ENCODE measurements at regions not wholly inside any gene's neighbourhood (a gene's known extent, or its start where the extent isn't known, plus 50 kb on each side); places are given as distances from the start of the nearest gene placed in this dataset.

DNA sequence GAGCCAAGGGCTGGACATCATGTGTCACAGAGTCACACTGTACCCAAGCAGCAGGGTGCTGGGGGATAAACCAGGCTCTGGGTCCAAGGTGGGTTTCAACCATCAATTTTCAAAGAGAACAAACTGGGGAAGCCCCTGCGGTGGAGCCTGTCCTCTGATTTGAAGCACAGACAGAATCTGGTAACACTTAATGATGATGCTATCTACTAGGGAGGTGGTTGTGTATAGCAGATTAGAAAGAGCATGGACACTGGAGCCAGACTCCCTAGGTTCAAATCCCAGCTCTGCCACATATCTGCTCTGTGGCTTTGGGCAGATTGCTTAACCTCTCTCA is 204.9 kb upstream of the ZMIZ1 start:
- intact Hi-C loops (cut with micrococcal nuclease): no loop called here
- peaks cover 0 to 11% of the 10 kb centered on the region in 2 experiments; a peak in 2 of 4 replicates for H3K4me1 ChIP-seq (ENCODE audit: control insufficient read depth in 1 of 2, insufficient read depth in 2 of 2, low read length in 2 of 2)
- no peak overlapping the region for H3K27ac ChIP-seq (ENCODE audit: low read depth, low read length)
- no peaks in the 10 kb centered on the region for H3K36me3 ChIP-seq (ENCODE audit: control insufficient read depth in 1 of 2, insufficient read depth in 2 of 2, low read length in 2 of 2)
- H3K4me2 ChIP-seq (ENCODE audit: low read length): no peak overlapping the region
- ChIA-PET CTCF (no interaction called here), RAD21 (ENCODE audit: low non-redundant PET in 1 of 2, low total read pairs in 2 of 2, uncharacterized antibody in 2 of 2, unreplicated experiment in 2 of 2) (no interaction called here), POLR2A (no interaction called here)
- no TSS peak for BruUV-seq (replicated peaks)
- peaks cover 5% of the 10 kb centered on the region; the same call in 1 of the 2 replicates for H3K27me3 ChIP-seq (ENCODE audit: insufficient read depth, low read length)
- no peaks in the 10 kb centered on the region for H4K20me1 ChIP-seq (ENCODE audit: insufficient read depth)
- H3K9ac ChIP-seq (ENCODE audit: low read length): no peak overlapping the region
- H2AFZ ChIP-seq (ENCODE audit: low read depth, low read length, poor library complexity, severe bottlenecking): no peak overlapping the region
- no peaks in the 10 kb centered on the region for H3K9me2 ChIP-seq (ENCODE audit: insufficient read depth)
- no peaks in the 10 kb centered on the region for H3K9me3 ChIP-seq (ENCODE audit: control insufficient read depth in 1 of 2, insufficient read depth in 1 of 2, low read depth in 1 of 2, low read length in 2 of 2)
- H3K4me3 ChIP-seq (replicated peaks in 1 of 2; ENCODE audit: low read depth in 1 of 2, low read length in 2 of 2): no peak overlapping the region
- no peak for DNase-seq (ENCODE audit: low read depth, low spot score)
- TF ChIP-seq, protein P1, sequence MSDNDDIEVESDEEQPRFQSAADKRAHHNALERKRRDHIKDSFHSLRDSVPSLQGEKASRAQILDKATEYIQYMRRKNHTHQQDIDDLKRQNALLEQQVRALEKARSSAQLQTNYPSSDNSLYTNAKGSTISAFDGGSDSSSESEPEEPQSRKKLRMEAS (IDR thresholded peaks at IDR 0.05): no peak
- TF ChIP-seq ELF1 (IDR thresholded peaks at IDR 0.05; ENCODE audit: borderline replicate concordance, low read depth) (no peak), EZH2phosphoT487 (IDR thresholded peaks at IDR 0.05; ENCODE audit: borderline replicate concordance) (no peak), SP1 (IDR thresholded peaks at IDR 0.05; ENCODE audit: low read depth) (no peak), JUND (IDR thresholded peaks at IDR 0.05) (no peak), POLR2A (IDR thresholded peaks at IDR 0.05; ENCODE audit: borderline replicate concordance, extremely low read depth, insufficient read depth, insufficient read length) (no peak), SRF (IDR thresholded peaks at IDR 0.05; ENCODE audit: low read depth) (no peak), RAD21 (IDR thresholded peaks at IDR 0.05; ENCODE audit: low read depth) (no peak), FOSL1 (IDR thresholded peaks at IDR 0.05; ENCODE audit: low read depth) (no peak), CBX3 (IDR thresholded peaks at IDR 0.05; ENCODE audit: low read depth) (no peak), ZNF274 (IDR thresholded peaks at IDR 0.05; ENCODE audit: low read depth, low read length) (no peak), YY1 (IDR thresholded peaks at IDR 0.05; ENCODE audit: extremely low read depth, insufficient replicate concordance, low read depth, low read length) (no peak), POLR2AphosphoS5 (IDR thresholded peaks at IDR 0.05; ENCODE audit: low read depth, low read length) (no peak)
- no peak for ATAC-seq
- H3K79me2 ChIP-seq (ENCODE audit: insufficient read depth, low read length): no peaks in the 10 kb centered on the region

All from HCT116 (cell line).